Gastrocnemius medialis (tissue), 4 donors: ENCODE measurements at regions not wholly inside any gene's neighbourhood (a gene's known extent, or its start where the extent isn't known, plus 50 kb on each side); places are given as distances from the start of the nearest gene placed in this dataset.

ENCODE experiments used
- POLR2A ChIP-seq, 2 donors: fragments of 450-650 bp; IDR thresholded peaks; one replicate each; pipeline ENCODE4 v1.6.1; 2017; ENCODE audit warnings: antibody characterized with exemption in 2 of 2, mild to moderate bottlenecking in 2 of 2, moderate library complexity in 2 of 2
- TF ChIP-seq, protein P1 (sequence below), 5 experiments: fragments of 450-650 bp in 3 of 5; fragments of 200-600 bp in 2 of 5; sonication (generic) in 2 of 5; IDR thresholded peaks in 4 of 5; conservative IDR thresholded peaks in 1 of 5; 1 replicate in 4 of 5; 2 replicates in 1 of 5; pipeline ENCODE4 v1.5.1; 2016 to 2019; ENCODE audit warnings: antibody characterized with exemption in 5 of 5, mild to moderate bottlenecking in 3 of 5, moderate library complexity in 3 of 5

DNA sequence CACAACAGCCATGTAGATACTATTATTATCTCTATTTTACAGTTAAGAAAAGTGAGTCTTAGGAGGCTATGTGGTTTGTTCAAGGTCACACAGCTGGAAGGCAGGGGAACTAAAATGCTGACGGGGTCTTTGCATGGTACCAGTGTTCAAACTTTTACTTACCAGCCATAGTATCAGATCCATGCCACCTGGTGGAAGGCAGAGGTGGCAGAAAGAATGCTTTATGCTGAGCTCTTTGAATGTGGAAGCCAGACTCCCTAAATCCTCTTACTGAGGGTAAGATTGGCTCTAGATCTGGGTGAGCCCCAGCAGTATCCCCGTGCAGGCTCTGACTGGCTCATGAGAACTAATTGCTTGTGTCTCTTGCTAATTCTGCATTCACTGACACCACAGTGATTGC is 54.3 kb upstream of the NAV2 start:
- no peak for TF ChIP-seq POLR2A (IDR thresholded peaks at IDR 0.05)
- TF ChIP-seq, protein P1, sequence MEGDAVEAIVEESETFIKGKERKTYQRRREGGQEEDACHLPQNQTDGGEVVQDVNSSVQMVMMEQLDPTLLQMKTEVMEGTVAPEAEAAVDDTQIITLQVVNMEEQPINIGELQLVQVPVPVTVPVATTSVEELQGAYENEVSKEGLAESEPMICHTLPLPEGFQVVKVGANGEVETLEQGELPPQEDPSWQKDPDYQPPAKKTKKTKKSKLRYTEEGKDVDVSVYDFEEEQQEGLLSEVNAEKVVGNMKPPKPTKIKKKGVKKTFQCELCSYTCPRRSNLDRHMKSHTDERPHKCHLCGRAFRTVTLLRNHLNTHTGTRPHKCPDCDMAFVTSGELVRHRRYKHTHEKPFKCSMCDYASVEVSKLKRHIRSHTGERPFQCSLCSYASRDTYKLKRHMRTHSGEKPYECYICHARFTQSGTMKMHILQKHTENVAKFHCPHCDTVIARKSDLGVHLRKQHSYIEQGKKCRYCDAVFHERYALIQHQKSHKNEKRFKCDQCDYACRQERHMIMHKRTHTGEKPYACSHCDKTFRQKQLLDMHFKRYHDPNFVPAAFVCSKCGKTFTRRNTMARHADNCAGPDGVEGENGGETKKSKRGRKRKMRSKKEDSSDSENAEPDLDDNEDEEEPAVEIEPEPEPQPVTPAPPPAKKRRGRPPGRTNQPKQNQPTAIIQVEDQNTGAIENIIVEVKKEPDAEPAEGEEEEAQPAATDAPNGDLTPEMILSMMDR (IDR thresholded peaks at IDR 0.05 in 4 of 5, conservative IDR thresholded peaks at IDR 0.05 in 1 of 5): no peak
